KBM-7 (cell line): ENCODE measurements at regions not wholly inside any gene's neighbourhood (a gene's known extent, or its start where the extent isn't known, plus 50 kb on each side); places are given as distances from the start of the nearest gene placed in this dataset.
"Not testable (repeated sequence)": the region's sequence is repeated elsewhere in the genome, so short reads cannot be mapped to it uniquely, and the experiment has no call there.

ENCODE experiments used
- DNase-seq: peaks from one replicate; pipeline ENCODE4 v3.0.0-alpha.2; 2015
- in situ Hi-C: fragments of 300-500 bp; cut with MboI; formaldehyde crosslinking; loops from 2 replicates; pipeline ENCODE4 v1.14.3; 2020; ENCODE audit warnings: low sequenced_read_pairs, low pct_unique_long_range_greater_than_20kb, mixed read lengths

DNA sequence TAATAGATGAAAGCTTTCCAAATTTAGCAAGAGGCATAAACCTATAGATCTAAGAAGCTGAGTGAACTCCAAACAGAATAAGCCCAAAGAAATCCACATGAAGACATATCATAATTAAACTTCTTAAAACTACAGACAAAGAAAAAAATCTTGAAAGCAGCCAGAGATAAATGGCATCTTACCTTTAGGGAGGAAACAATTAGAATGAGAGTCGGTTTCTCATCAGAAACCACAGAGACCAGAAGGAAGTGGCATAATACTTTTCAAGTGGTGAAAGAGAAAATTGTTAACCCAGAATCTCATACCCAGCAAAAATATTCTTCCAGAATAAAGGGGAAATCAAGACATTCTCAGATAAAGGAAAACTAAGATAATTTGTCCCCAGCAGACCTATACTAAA is 98.9 kb upstream of the NANOS1 start:
- no peak for DNase-seq
- in situ Hi-C loops, result no loop called here

- in situ Hi-C loops, result no loop called here
- no peak for DNase-seq
Observed at GRCh38 chr10:118931436-118931835, 98.1 kb upstream of the NANOS1 start.

DNA sequence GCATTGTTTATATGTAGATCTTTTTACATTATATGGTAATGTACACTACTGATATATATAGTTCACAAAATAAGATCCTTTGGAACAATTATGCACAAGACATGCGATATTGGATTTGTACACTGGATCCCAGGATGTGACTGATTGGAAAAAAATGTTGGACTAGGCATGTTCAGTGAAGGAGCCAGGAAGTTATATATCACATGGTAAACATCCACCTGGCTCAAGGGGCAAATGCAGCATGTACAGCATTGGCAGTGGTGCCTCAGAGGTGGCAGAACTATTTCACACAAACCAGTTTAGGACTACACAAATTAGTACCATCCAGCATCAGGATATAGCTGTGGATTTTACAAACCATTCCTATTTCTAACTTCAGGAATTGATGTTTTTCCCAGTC is 97.4 kb upstream of the NANOS1 start:
- in situ Hi-C loops, DNase-seq: not testable (repeated sequence)

- in situ Hi-C loops, result no loop called here
Observed at GRCh38 chr10:118937226-118937625, 92.3 kb upstream of the NANOS1 start.

DNA sequence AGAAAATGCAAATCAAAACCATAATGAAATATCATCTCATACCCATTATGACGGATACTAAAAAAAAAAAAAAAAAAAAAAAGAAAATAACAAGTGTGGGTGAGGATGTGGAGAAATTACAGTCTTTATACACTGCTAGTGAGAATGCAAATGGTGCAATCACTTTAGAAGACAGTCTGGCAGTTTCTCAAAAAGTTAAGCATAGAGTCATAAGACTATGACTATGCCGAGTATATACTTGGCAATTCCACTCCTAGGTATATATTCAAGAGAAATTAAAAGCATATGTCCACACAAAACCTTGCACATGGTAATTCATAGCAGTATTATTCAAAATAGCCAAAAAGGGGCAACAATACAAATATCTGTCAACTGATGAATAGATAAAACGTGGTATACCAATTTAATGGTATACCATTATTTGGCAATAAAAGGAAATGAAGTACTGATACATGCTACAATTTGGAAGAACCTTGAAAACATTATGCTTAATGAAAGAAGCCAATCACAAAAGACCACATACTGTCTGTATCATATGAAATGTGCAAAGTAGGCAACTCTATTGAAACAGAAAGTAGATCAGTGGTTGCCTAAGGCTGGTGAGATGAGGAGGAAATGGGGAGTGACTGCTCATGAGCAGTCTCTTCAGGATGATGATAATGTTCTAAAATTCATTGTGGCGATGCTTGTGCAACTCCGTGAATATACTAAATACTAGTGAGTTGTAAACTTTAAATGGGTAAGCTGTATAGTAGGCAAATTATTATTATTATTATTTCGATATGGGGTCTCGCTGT is 90.1 kb upstream of the NANOS1 start:
- no peak for DNase-seq
- in situ Hi-C loops, result no loop called here

More at GRCh38 chr10:118937226-118937625, 92.3 kb upstream of the NANOS1 start:
- no peak for DNase-seq

GRCh38 chr10:118940386-118940785 is 89.1 kb upstream of the NANOS1 start:
- in situ Hi-C loops, result no loop called here
- DNase-seq, result no peak

DNA sequence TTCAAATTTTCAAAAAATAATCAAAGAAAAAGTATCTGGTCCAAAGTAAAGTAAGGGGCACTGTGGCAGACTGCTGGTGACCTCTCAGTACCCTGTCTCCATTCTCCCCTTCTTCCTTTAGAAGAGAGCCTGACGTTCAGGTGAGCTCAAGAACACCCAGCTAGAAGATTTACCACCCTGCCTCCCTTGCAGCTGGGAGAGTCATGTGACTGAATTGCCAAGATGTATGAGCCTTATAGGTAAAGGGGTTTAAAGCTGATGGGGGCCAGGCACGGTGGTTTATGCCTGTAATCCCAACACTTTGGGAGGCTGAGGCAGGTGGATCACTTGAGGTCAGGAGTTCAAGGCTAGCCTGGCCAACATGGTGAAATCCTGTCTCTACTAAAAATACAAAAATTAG is 86.3 kb upstream of the NANOS1 start:
- in situ Hi-C loops, result no loop called here
- DNase-seq, result no peak

DNA sequence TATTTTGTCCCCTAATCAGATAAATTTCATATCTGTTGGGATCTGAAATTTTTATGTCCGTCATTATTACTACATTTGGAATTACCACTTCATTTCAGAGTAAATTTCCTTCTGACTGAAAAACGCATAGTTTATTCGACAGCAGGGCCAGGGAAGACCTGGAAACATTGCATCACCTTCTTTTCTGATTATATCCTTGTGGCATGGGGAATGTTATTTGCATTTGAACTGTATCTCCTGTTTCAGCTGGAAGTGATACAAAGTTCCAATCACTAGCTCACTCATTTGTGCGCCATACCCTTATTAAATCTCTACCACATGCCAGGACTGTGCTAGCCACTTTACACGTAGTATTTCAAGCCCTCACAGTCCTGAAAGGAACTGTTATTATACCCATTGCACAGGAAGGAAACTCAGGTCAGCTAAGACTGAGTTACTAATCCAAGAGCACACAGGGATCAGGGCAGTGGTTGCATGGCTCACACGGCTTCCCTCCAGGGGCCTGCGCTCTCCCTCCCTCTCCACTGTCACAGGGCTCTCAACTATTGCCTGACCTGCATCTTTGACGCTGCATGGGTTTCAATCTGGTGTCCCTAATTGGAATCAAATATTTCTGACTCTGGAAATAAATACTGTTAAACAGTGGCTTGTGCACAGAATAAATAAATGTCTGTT is 84.4 kb upstream of the NANOS1 start:
- in situ Hi-C loops, result no loop called here
- DNase-seq, result no peak

GRCh38 chr10:118948786-118949185 is 80.7 kb upstream of the NANOS1 start:
- DNase-seq, result no peak
- in situ Hi-C loops, result no loop called here

DNA sequence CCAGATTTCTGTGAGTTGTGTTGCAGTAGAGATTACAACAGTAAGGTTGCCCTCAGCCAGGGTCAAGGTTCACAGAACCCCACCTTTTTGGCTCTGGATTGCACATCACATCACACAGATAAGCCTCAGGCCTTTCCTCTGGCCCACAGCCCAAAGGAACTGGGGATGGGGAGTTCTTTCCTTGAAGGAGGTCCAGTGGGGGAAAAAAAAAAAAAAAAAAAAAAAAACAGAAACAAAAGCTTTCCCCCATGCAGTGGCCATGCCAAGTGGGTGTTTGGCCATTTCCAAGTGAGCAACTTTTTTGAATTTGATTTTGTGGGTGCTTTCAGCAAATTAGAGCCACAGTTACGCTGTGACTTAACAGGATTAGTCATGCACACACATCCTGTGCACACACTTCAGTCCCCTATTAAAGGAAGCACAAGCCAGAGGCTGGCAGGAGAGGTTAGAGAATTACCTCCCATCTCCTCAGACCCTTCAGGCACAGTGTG is 79.3 kb upstream of the NANOS1 start:
- DNase-seq, result no peak
- in situ Hi-C loops, result no loop called here

DNA sequence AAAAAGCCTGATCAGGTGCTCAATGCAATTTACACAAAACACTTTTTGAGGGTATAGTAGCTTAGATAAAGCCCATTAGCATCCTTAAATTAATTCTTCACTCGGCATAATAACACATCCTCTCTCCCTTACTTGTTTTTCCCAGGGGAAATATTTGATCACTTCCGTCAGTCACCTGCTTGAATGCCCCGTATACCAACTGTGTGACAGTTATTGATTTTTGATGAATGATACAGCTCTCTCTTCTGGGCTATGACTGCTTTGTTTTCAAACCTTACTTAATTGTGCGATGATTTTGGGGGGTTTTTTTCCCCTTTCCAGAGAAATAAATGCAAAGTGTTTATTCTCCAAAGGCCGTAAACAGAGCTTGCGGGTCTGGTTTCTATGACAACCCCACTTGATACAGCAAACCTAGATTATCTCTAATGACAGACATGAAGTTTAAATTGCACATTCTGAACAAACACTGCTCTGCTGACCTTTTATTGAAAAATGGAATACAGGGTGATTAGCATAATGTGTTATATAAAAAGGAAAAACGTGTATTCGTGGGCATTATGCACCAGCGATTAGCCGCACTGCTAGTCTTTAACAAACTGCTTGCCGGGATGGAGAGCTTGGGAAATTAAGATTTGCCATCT is 78.4 kb upstream of the NANOS1 start:
- in situ Hi-C loops, result no loop called here
- DNase-seq, result no peak

GRCh38 chr10:118952493-118953295 is 76.8 kb upstream of the NANOS1 start:
- no peak for DNase-seq
- in situ Hi-C loops, result no loop called here

DNA sequence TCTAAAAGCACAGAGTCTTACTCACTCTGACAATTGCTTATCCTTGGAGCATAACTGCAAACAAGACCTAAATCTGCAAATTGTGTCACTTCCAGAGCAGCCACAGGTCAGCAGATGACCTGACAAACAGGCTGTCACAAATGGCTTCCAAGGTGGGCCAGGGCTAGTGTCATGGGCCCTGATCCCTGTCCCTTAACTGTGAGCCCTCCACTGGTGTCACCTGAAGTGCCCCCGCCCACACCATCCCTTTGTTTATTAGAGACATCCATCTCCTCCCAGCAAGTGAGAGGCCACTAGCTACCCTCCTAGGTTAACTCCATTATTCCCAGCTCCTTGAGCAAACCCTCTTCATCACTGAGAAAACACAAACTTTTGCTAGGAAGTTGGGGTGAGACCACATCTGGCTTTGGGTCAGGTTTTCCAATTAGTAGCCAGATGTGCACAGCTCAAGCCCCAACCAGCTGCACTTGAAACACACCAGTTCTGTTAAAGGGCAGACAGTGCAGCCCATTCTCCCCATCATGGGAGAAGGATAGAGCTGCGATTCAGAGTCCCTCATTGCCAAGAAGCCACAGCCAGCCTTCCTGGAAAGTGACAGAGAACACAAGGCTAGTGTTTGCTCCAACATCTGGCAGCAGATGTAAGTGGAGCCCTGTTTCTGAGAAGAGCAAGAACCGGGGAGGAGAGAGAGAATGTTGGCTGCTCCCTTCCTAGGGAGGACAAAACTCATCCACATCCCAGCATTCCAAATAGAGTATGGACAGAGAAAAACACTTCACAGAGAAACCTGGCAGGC is 75.7 kb upstream of the NANOS1 start:
- in situ Hi-C loops, result no loop called here

GRCh38 chr10:118955531-118955930 is 74.0 kb upstream of the NANOS1 start:
- in situ Hi-C loops, result no loop called here
- DNase-seq, result no peak

More for the DNA sequence above, 75.7 kb upstream of the NANOS1 start:
- DNase-seq, result no peak

- in situ Hi-C loops, result no loop called here
- DNase-seq, result no peak
Observed at GRCh38 chr10:118955951-118956801, 73.3 kb upstream of the NANOS1 start.

GRCh38 chr10:118956802-118957442 is 72.6 kb upstream of the NANOS1 start:
- in situ Hi-C loops, result no loop called here
- no peak for DNase-seq

- in situ Hi-C loops, result no loop called here
- no peak for DNase-seq
Observed at GRCh38 chr10:118957443-118957825, 72.1 kb upstream of the NANOS1 start.
